ENCODE measurements at regions not wholly inside any gene's neighbourhood (a gene's known extent, or its start where the extent isn't known, plus 50 kb on each side); places are given as distances from the start of the nearest gene placed in this dataset.
"Not testable (repeated sequence)": the region's sequence is repeated elsewhere in the genome, so short reads cannot be mapped to it uniquely, and the experiment has no call there.

- not testable (repeated sequence) for TF ChIP-seq EZH2 (IDR thresholded peaks at IDR 0.05); POLR2AphosphoS5 (IDR thresholded peaks at IDR 0.05; ENCODE audit: borderline replicate concordance, low read depth, low read length)
These were observed 217.8 kb downstream of the ACKR3 start for GRCh38 chr2:236787376-236787775.
